ENCODE measurements at regions not wholly inside any gene's neighbourhood (a gene's known extent, or its start where the extent isn't known, plus 50 kb on each side); places are given as distances from the start of the nearest gene placed in this dataset.

DNA sequence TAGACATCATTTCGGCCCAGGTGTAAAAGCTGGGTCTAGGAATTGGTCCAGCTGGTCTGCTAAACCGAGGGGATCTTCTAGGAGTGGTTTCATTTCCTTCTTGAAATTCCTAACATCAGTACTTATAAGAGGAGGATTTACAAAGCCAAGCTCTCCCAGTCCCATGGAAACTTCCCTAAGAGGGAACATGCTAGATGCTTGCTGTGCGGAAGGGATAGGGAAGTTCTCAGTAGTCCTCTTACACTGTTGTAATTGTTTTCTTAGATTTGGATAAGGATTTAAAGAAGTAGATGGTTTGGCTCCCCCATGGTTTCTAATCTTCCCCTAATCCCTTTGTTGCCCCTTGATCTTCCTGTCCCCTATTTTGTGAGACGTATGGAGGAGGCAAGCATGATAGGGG, 89.7 kb upstream of the XCR1 start:
- no peak for TF ChIP-seq POLR2A (IDR thresholded peaks at IDR 0.05; ENCODE audit: low read depth, low read length)
- TF ChIP-seq MXI1 (IDR thresholded peaks at IDR 0.05; ENCODE audit: borderline replicate concordance, low read depth, low read length): no peak
- TF ChIP-seq, protein P1, sequence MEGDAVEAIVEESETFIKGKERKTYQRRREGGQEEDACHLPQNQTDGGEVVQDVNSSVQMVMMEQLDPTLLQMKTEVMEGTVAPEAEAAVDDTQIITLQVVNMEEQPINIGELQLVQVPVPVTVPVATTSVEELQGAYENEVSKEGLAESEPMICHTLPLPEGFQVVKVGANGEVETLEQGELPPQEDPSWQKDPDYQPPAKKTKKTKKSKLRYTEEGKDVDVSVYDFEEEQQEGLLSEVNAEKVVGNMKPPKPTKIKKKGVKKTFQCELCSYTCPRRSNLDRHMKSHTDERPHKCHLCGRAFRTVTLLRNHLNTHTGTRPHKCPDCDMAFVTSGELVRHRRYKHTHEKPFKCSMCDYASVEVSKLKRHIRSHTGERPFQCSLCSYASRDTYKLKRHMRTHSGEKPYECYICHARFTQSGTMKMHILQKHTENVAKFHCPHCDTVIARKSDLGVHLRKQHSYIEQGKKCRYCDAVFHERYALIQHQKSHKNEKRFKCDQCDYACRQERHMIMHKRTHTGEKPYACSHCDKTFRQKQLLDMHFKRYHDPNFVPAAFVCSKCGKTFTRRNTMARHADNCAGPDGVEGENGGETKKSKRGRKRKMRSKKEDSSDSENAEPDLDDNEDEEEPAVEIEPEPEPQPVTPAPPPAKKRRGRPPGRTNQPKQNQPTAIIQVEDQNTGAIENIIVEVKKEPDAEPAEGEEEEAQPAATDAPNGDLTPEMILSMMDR (conservative IDR thresholded peaks at IDR 0.05; ENCODE audit: low read depth, low read length): no peak
- TF ChIP-seq, protein P2, sequence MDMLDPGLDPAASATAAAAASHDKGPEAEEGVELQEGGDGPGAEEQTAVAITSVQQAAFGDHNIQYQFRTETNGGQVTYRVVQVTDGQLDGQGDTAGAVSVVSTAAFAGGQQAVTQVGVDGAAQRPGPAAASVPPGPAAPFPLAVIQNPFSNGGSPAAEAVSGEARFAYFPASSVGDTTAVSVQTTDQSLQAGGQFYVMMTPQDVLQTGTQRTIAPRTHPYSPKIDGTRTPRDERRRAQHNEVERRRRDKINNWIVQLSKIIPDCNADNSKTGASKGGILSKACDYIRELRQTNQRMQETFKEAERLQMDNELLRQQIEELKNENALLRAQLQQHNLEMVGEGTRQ (IDR thresholded peaks at IDR 0.05; ENCODE audit: low read depth, low read length): no peak
- no peak for TF ChIP-seq CHD1 (IDR thresholded peaks at IDR 0.05; ENCODE audit: low read depth, low read length)
- no peak for TF ChIP-seq BHLHE40 (IDR thresholded peaks at IDR 0.05; ENCODE audit: low read depth, low read length)
- TF ChIP-seq RAD21 (IDR thresholded peaks at IDR 0.05; ENCODE audit: low read length): no peak
- no peak for TF ChIP-seq RFX5 (IDR thresholded peaks at IDR 0.05; ENCODE audit: low read depth, low read length)
- TF ChIP-seq CEBPB (IDR thresholded peaks at IDR 0.05; ENCODE audit: low read depth, low read length): no peak
- no peak for TF ChIP-seq MAZ (IDR thresholded peaks at IDR 0.05; ENCODE audit: borderline replicate concordance, low read depth, low read length)

Data from IMR-90 (cell line).